Trophoblast cell (in vitro differentiated cells and primary cell): ENCODE measurements at regions not wholly inside any gene's neighbourhood (a gene's known extent, or its start where the extent isn't known, plus 50 kb on each side); places are given as distances from the start of the nearest gene placed in this dataset.

Experiments
- DNase-seq, 2 donors: peaks; one replicate each; pipeline ENCODE4 v3.0.0-alpha.2; 2016
- H2AFZ ChIP-seq: 2 replicates; pipeline ENCODE4 v1.6.1; 2013; ENCODE audit warnings: low read length, moderate library complexity, mild to moderate bottlenecking; ENCODE audit not compliant: insufficient read depth, poor library complexity
- H2AK5ac ChIP-seq: 2 replicates; pipeline ENCODE4 v1.6.1; 2013; ENCODE audit warnings: mild to moderate bottlenecking, low read length
- H2BK120ac ChIP-seq: 2 replicates; pipeline ENCODE4 v1.6.1; 2013; ENCODE audit warnings: low read length, mild to moderate bottlenecking, moderate library complexity; ENCODE audit not compliant: insufficient read depth, poor library complexity
- H2BK12ac ChIP-seq: 2 replicates; pipeline ENCODE4 v1.6.1; 2013; ENCODE audit warnings: mild to moderate bottlenecking, low read length, moderate library complexity
- H2BK5ac ChIP-seq: 2 replicates; pipeline ENCODE4 v1.6.1; 2013; ENCODE audit warnings: low read length, low read depth, moderate library complexity, mild to moderate bottlenecking; ENCODE audit not compliant: poor library complexity
- H3K14ac ChIP-seq: 2 replicates; pipeline ENCODE4 v1.6.1; 2013; ENCODE audit warnings: mild to moderate bottlenecking, low read length
- H3K18ac ChIP-seq: 2 replicates; pipeline ENCODE4 v1.6.1; 2013; ENCODE audit warnings: mild to moderate bottlenecking, low read length
- H3K23ac ChIP-seq: 2 replicates; pipeline ENCODE4 v1.6.1; 2013; ENCODE audit warnings: low read length
- H3K27ac ChIP-seq: 2 replicates; pipeline ENCODE4 v1.5.1; 2013; ENCODE audit warnings: low read depth, mild to moderate bottlenecking, inconsistent platforms, low read length, moderate library complexity
- H3K27me3 ChIP-seq: 2 replicates; pipeline ENCODE4 v1.6.1; 2013; ENCODE audit warnings: inconsistent platforms, mild to moderate bottlenecking, low read length, moderate library complexity; ENCODE audit not compliant: insufficient read depth
- H3K36me3 ChIP-seq, 2 experiments: 1 replicate in 1 of 2; 2 replicates in 1 of 2; pipeline ENCODE4 v1.6.1; 2013; ENCODE audit warnings: low read length in 2 of 2, mild to moderate bottlenecking in 2 of 2, moderate library complexity in 1 of 2; ENCODE audit not compliant: insufficient read depth in 2 of 2, control insufficient read depth in 1 of 2
- H3K4ac ChIP-seq: 2 replicates; pipeline ENCODE4 v1.6.1; 2013; ENCODE audit warnings: low read depth, mild to moderate bottlenecking, low read length, moderate library complexity
- H3K4me1 ChIP-seq, 2 experiments: 1 replicate in 1 of 2; 2 replicates in 1 of 2; pipeline ENCODE4 v1.6.1; 2013; ENCODE audit warnings: low read length in 2 of 2, mild to moderate bottlenecking in 2 of 2, moderate library complexity in 1 of 2; ENCODE audit not compliant: insufficient read depth in 2 of 2, control insufficient read depth in 1 of 2
- H3K4me2 ChIP-seq: 2 replicates; pipeline ENCODE4 v1.6.1; 2013; ENCODE audit warnings: inconsistent platforms, mild to moderate bottlenecking, low read length, moderate library complexity
- H3K4me3 ChIP-seq: 2 replicates; pipeline ENCODE4 v1.5.1; 2013; ENCODE audit warnings: mild to moderate bottlenecking, low read depth, low read length, inconsistent platforms
- H3K79me1 ChIP-seq: one replicate; pipeline ENCODE4 v1.6.1; 2013; ENCODE audit warnings: low read length
- H3K79me2 ChIP-seq: 2 replicates; pipeline ENCODE4 v1.6.1; 2013; ENCODE audit warnings: low read length, mild to moderate bottlenecking; ENCODE audit not compliant: control insufficient read depth, insufficient read depth, poor library complexity
- H3K9ac ChIP-seq: 2 replicates; pipeline ENCODE4 v1.6.1; 2013; ENCODE audit warnings: mild to moderate bottlenecking, low read length
- H3K9me3 ChIP-seq: 2 replicates; pipeline ENCODE4 v1.6.1; 2013; ENCODE audit warnings: low read depth, mild to moderate bottlenecking, control low read depth, inconsistent platforms, low read length; ENCODE audit not compliant: insufficient read depth
- H4K12ac ChIP-seq: 2 replicates; pipeline ENCODE4 v1.6.1; 2013; ENCODE audit warnings: low read depth, mild to moderate bottlenecking, low read length, moderate library complexity
- H4K8ac ChIP-seq: 2 replicates; pipeline ENCODE4 v1.6.1; 2013; ENCODE audit warnings: low read depth, mild to moderate bottlenecking, low read length, moderate library complexity
- H4K91ac ChIP-seq: one replicate; pipeline ENCODE4 v1.6.1; 2013; ENCODE audit warnings: low read depth, mild to moderate bottlenecking, low read length, moderate library complexity
- WGBS: extraction: QIAGEN DNeasy Blood & Tissue Kit; methylation state at CpG from one replicate; pipeline ENCODE4 v1.1.7; 2013; ENCODE audit warnings: missing lambda C conversion rate; ENCODE audit not compliant: insufficient read length, insufficient coverage; ENCODE audit errors: extremely low coverage; 5-methylcytosine and 5-hydroxymethylcytosine counted together

DNA sequence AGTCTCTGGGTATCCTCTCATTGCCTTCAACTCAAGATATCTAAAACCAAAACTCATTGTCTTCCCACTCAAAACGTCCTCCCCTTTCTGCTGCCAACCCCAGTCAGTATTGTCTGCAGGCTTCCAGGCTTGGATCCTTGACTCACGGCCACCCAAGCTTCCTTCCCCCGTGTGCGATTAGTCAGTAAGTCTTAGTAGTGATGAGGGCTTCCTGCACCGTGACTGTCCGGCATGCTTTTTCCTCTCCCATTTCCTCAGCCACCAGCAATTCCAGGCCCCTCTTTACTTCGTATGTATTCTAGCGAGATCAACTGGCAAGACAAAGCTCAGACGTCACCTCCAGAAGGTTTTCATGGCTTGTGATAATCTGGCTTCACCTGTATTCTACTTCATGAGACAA, 88.6 kb upstream of the DUSP22 start:
- H3K23ac ChIP-seq = no peak overlapping the region

DNA sequence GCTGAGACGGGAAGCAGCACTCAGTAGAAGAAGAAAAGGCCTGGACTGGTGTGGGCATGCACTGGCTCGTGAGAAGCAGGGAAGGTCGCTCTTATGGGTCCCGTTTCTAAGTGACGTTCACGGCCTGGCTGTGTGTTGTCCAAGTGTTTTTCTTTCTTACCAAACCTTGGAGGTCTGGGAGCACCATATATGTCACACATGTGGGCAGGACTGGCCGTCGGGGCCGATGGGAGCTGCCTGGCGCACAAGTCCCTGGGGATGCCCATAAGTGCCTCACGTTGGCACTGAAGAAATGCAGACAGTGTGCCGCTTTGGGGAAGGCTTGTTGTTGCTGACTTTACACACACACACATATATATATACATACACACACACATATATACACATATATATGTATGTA, 86.0 kb upstream of the DUSP22 start:
- H2BK5ac ChIP-seq = no peak overlapping the region
- H3K23ac ChIP-seq = no peak overlapping the region
- H3K27ac ChIP-seq = no peak overlapping the region
- no peaks in the 10 kb centered on the region for H3K36me3 ChIP-seq
- H3K4me2 ChIP-seq = no peak overlapping the region
- WGBS = no CpG with 5 or more reads among the region's 12 CpGs
- H3K14ac ChIP-seq = no peak overlapping the region
- H3K79me2 ChIP-seq = no peaks in the 10 kb centered on the region
- H2BK120ac ChIP-seq = no peak overlapping the region
- no peaks in the 10 kb centered on the region for H3K4me1 ChIP-seq
- H4K8ac ChIP-seq = no peak overlapping the region
- H3K79me1 ChIP-seq = no peaks in the 10 kb centered on the region
- no peak overlapping the region for H3K4me3 ChIP-seq
- H3K4ac ChIP-seq = no peak overlapping the region
- no peak overlapping the region for H2BK12ac ChIP-seq
- no peaks in the 10 kb centered on the region for H3K27me3 ChIP-seq
- no peak overlapping the region for H3K9ac ChIP-seq
- no peak for DNase-seq
- H3K18ac ChIP-seq = no peak overlapping the region
- H2AFZ ChIP-seq = no peak overlapping the region
- H4K91ac ChIP-seq = no peak overlapping the region
- peaks cover 2% of the 10 kb centered on the region for H3K9me3 ChIP-seq
- H4K12ac ChIP-seq = no peak overlapping the region
- H2AK5ac ChIP-seq = no peak overlapping the region

More for the DNA sequence above, 88.6 kb upstream of the DUSP22 start:
- H3K27me3 ChIP-seq = no peaks in the 10 kb centered on the region
- no peak overlapping the region for H2BK12ac ChIP-seq
- no peak overlapping the region for H2BK5ac ChIP-seq
- no peak for DNase-seq
- no peak overlapping the region for H3K4me2 ChIP-seq
- H3K4ac ChIP-seq = no peak overlapping the region
- no peaks in the 10 kb centered on the region for H3K79me2 ChIP-seq
- H3K9ac ChIP-seq = no peak overlapping the region
- H4K91ac ChIP-seq = no peak overlapping the region
- H3K9me3 ChIP-seq = peaks cover 4% of the 10 kb centered on the region
- H4K8ac ChIP-seq = no peak overlapping the region
- no peaks in the 10 kb centered on the region for H3K79me1 ChIP-seq
- H3K27ac ChIP-seq = no peak overlapping the region
- no peak overlapping the region for H2AK5ac ChIP-seq
- no peak overlapping the region for H4K12ac ChIP-seq
- no peak overlapping the region for H2BK120ac ChIP-seq
- H3K14ac ChIP-seq = no peak overlapping the region
- no CpG with 5 or more reads among the region's 9 CpGs for WGBS
- no peak overlapping the region for H3K18ac ChIP-seq
- no peak overlapping the region for H2AFZ ChIP-seq
- H3K4me1 ChIP-seq = no peaks in the 10 kb centered on the region
- no peak overlapping the region for H3K4me3 ChIP-seq
- H3K36me3 ChIP-seq = no peaks in the 10 kb centered on the region

DNA sequence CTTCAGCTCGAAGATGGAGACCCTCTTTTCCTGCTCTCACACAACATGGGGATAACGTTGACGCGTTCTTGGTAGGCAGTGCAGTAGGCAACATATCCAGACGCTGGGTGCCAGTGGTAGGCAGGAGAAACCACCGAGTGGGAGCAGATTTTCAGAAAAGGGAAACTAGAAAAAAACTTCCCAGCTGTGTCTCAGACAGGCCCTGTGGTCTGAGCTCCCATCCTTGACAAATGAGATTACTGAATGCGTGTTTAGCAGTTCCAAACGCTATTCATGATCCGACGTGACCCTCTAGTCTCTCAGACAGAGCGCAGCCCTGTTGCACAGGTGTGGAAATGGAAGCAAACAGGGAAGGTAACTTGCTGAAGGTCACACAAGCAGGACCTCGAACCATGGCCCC, 83.9 kb upstream of the DUSP22 start:
- H3K4me1 ChIP-seq = no peaks in the 10 kb centered on the region
- H3K79me1 ChIP-seq = no peaks in the 10 kb centered on the region
- H2BK5ac ChIP-seq = no peak overlapping the region
- H2AK5ac ChIP-seq = no peak overlapping the region
- no peak overlapping the region for H3K23ac ChIP-seq
- H3K4me2 ChIP-seq = no peak overlapping the region
- H4K91ac ChIP-seq = no peak overlapping the region
- no CpG with 5 or more reads among the region's 12 CpGs for WGBS
- no peak for DNase-seq
- H4K12ac ChIP-seq = no peak overlapping the region
- no peak overlapping the region for H2BK120ac ChIP-seq
- H3K27ac ChIP-seq = no peak overlapping the region
- no peaks in the 10 kb centered on the region for H3K79me2 ChIP-seq
- H2AFZ ChIP-seq = no peak overlapping the region
- no peak overlapping the region for H3K18ac ChIP-seq
- no peak overlapping the region for H3K4ac ChIP-seq
- peaks cover 2% of the 10 kb centered on the region for H3K9me3 ChIP-seq
- no peaks in the 10 kb centered on the region for H3K36me3 ChIP-seq
- no peaks in the 10 kb centered on the region for H3K27me3 ChIP-seq
- H3K9ac ChIP-seq = no peak overlapping the region
- no peak overlapping the region for H4K8ac ChIP-seq
- H3K4me3 ChIP-seq = no peak overlapping the region
- H3K14ac ChIP-seq = no peak overlapping the region
- no peak overlapping the region for H2BK12ac ChIP-seq

DNA sequence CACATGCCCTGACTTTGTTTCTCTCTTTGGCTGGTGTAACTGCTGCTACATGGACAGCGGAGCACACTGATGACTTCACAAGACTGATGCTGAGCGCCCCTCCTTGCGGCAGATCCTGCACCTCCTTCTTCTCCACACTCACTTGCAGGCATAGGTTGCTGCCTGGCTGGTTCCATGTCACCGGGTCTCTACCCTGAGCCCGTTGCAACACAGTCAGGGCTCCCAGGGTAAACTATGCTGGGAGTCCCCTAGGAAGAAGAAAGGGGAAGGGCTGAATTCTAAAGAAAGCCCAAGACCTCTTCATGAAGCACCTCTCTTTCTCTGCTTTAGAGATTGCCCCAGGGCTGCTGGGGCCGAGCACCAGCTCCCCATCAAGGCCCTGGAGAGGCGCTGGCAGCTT, 83.3 kb upstream of the DUSP22 start:
- Histone ChIP-seq H3K79me1 (no peaks in the 10 kb centered on the region), H3K79me2 (no peaks in the 10 kb centered on the region), H3K23ac (no peak overlapping the region), H4K8ac (no peak overlapping the region), H3K14ac (no peak overlapping the region), H3K18ac (no peak overlapping the region), H4K12ac (no peak overlapping the region), H3K36me3 (no peaks in the 10 kb centered on the region), H3K9ac (no peak overlapping the region), H3K4me3 (no peak overlapping the region), H3K4me1 (no peaks in the 10 kb centered on the region), H3K4me2 (no peak overlapping the region), H3K4ac (no peak overlapping the region), H4K91ac (no peak overlapping the region), H3K27ac (no peak overlapping the region), H2BK5ac (no peak overlapping the region), H3K9me3 (peaks cover 3% of the 10 kb centered on the region), H3K27me3 (no peaks in the 10 kb centered on the region), H2BK12ac (no peak overlapping the region), H2BK120ac (no peak overlapping the region), H2AFZ (no peak overlapping the region), H2AK5ac (no peak overlapping the region)
- no peak for DNase-seq
- WGBS = no CpG with 5 or more reads among the region's 7 CpGs
